IPS-15b (cell line): ENCODE measurements at regions not wholly inside any gene's neighbourhood (a gene's known extent, or its start where the extent isn't known, plus 50 kb on each side); places are given as distances from the start of the nearest gene placed in this dataset.

ENCODE experiments used
- H3K27me3 ChIP-seq: one replicate; pipeline ENCODE4 v1.6.1; 2013; ENCODE audit warnings: low read length; ENCODE audit not compliant: control insufficient read depth, insufficient read depth
- H3K36me3 ChIP-seq: one replicate; pipeline ENCODE4 v1.6.1; 2013; ENCODE audit warnings: low read length; ENCODE audit not compliant: control insufficient read depth, insufficient read depth
- H3K4me1 ChIP-seq: one replicate; pipeline ENCODE4 v1.6.1; 2013; ENCODE audit warnings: mild to moderate bottlenecking, low read length; ENCODE audit not compliant: control insufficient read depth, insufficient read depth
- H3K4me3 ChIP-seq: one replicate; pipeline ENCODE4 v1.5.1; 2013; ENCODE audit warnings: low read depth, low read length
- H3K9ac ChIP-seq: one replicate; pipeline ENCODE4 v1.6.1; 2013; ENCODE audit warnings: low read depth, mild to moderate bottlenecking, low read length
- H3K9me3 ChIP-seq: one replicate; pipeline ENCODE4 v1.6.1; 2013; ENCODE audit warnings: mild to moderate bottlenecking, low read length; ENCODE audit not compliant: control insufficient read depth, insufficient read depth

DNA sequence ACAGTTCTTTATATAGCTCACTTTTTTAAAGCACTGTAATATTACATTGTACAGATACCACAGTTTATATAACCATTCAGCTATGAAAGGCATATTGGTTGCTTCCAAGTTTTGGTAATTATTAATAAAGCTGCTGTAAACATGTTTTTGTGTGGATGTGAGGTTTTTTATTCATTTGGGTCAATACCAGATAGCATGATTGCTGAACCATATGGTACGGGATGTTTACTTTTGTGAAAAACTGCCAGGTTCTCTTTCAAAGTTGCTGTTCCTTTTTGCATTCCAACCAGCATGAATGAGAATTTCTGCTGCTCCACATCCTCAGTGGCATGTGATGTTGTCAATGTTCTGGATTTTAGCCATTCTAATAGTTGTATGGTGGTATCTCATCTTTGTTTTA is 439.6 kb upstream of the NMUR2 start:
- Histone ChIP-seq H3K27me3 (no peaks in the 10 kb centered on the region), H3K9ac (no peak overlapping the region), H3K4me1 (no peaks in the 10 kb centered on the region), H3K36me3 (no peaks in the 10 kb centered on the region), H3K9me3 (no peaks in the 10 kb centered on the region), H3K4me3 (no peak overlapping the region)

DNA sequence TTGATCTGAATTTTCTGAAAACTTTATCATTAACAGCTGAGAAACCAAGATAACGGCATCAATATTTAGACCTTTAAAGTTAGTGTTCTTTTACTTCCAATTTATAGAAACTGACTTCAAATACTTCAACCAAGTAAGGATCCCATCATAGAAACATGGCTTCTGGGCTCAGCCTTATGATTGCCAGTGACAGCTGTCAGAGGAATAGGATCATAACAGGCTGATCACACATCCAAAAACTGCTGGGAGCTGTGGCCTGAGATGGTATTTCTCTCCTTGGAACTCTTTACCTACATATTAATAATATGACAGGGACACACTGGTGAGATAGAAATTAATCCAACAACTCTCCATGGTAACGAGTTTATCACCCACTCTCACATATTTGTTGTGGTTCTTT is 448.3 kb upstream of the NMUR2 start:
- H3K4me1 ChIP-seq, result peaks cover 11% of the 10 kb centered on the region
- H3K36me3 ChIP-seq, result no peaks in the 10 kb centered on the region
- no peak overlapping the region for H3K4me3 ChIP-seq
- no peak overlapping the region for H3K9ac ChIP-seq
- no peaks in the 10 kb centered on the region for H3K9me3 ChIP-seq
- no peaks in the 10 kb centered on the region for H3K27me3 ChIP-seq

DNA sequence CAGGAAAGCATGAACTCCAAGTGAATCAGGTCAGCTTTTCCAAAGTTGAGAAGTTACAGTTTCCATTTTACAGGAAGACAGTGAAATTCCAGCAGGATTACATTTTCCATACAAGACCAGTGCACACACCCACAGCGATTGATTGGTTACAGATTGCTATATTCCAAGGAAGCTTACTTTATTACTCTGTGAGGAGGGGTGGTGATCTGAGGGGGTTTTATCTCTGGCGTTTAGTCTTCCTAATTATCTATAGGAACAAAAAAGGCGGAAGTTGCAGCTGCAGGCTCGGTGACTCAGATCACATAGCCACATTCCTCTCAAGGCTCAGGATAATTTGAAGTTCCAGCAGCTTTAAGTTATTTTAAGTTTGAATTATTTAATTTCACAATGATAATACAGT is 450.4 kb upstream of the NMUR2 start:
- H3K9me3 ChIP-seq, result no peaks in the 10 kb centered on the region
- no peak overlapping the region for H3K4me3 ChIP-seq
- no peaks in the 10 kb centered on the region for H3K36me3 ChIP-seq
- H3K9ac ChIP-seq, result no peak overlapping the region
- peaks cover 11% of the 10 kb centered on the region for H3K4me1 ChIP-seq
- no peaks in the 10 kb centered on the region for H3K27me3 ChIP-seq

DNA sequence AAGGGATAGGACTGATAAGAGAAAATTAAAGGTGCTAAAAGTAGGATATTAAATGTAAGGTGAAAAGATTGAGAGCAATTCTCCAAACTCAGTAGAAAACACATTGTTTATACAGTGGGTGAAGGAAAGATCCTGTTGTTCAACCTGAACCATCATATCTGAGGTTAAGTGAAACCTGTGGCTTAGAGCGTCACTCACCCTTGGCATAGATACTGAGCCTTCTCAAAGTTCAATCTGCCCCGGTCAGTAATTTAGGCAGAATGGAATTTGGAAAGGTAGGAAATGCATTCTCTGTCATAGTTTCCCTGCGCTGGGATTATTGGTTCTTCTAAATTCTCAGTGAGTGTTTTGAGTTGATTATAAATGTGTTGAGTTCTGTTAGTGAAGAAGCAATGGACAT is 456.2 kb upstream of the NMUR2 start:
- Histone ChIP-seq H3K27me3 (no peaks in the 10 kb centered on the region), H3K36me3 (no peaks in the 10 kb centered on the region)

DNA sequence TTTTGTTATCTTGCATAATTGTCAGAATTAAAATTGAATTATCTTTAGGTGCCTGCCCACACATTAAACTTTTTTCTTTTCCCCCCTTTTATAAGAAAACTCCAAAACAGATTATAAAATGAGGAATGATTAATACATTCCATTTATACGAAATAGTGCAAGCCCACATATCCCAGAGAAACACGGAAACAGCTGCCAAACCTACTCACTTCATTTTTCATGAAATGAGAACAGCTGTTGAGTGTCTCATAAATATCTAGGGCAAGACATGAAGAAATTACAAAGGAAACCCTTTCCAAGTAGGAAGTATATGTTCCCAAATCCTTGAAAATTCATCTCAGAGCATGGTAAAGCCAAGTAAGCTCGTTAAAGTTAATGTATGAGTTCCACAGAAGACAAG is 459.4 kb upstream of the NMUR2 start:
- Histone ChIP-seq H3K36me3 (no peaks in the 10 kb centered on the region), H3K4me1 (no peaks in the 10 kb centered on the region), H3K9ac (no peak overlapping the region), H3K9me3 (no peaks in the 10 kb centered on the region), H3K27me3 (no peaks in the 10 kb centered on the region), H3K4me3 (no peak overlapping the region)

More for the DNA sequence above, 456.2 kb upstream of the NMUR2 start:
- Histone ChIP-seq H3K4me1 (no peaks in the 10 kb centered on the region), H3K4me3 (no peak overlapping the region), H3K9ac (no peak overlapping the region), H3K9me3 (no peaks in the 10 kb centered on the region)

DNA sequence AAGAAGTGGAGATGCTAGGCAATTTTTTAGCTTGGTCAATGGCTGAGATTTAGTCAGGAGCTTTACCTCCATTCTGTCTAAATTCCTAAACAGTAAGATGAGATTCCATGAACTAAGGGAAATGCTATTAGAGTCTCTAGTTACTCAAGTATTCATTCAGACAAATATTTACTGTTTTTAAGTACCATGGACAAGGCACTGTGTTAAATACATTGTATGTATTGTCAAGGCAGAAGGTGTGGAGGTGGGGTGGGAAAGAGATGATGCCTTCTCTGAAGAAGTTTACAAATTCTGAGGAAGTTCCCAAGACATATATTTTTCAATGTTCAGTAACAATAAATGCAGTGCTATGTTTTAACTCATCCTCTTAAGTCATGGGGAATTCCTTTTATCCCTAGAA is 459.9 kb upstream of the NMUR2 start:
- H3K9ac ChIP-seq, result no peak overlapping the region
- H3K9me3 ChIP-seq, result no peaks in the 10 kb centered on the region
- no peaks in the 10 kb centered on the region for H3K36me3 ChIP-seq
- H3K4me1 ChIP-seq, result no peaks in the 10 kb centered on the region
- no peaks in the 10 kb centered on the region for H3K27me3 ChIP-seq
- H3K4me3 ChIP-seq, result no peak overlapping the region

DNA sequence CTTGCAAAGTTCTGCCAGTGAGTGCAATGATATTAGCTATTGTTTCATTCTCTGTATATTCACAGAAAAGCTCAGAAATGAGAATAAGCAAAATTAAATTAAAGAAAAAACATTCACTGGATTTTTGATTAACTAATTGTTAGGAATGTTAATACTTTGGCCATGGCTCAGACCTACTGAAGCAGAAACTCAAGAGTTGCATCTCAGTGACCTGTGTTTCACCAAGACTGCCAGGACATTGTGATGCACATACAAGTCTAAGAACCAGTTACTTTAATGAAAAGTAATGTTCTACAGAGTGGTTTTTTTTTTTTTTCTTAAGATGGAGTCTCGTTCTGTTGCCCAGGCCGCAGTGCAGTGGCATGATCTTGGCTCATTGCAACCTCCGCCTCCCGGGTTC is 464.9 kb upstream of the NMUR2 start:
- Histone ChIP-seq H3K27me3 (no peaks in the 10 kb centered on the region), H3K4me3 (no peak overlapping the region), H3K9ac (no peak overlapping the region), H3K4me1 (no peaks in the 10 kb centered on the region), H3K9me3 (no peaks in the 10 kb centered on the region), H3K36me3 (no peaks in the 10 kb centered on the region)

DNA sequence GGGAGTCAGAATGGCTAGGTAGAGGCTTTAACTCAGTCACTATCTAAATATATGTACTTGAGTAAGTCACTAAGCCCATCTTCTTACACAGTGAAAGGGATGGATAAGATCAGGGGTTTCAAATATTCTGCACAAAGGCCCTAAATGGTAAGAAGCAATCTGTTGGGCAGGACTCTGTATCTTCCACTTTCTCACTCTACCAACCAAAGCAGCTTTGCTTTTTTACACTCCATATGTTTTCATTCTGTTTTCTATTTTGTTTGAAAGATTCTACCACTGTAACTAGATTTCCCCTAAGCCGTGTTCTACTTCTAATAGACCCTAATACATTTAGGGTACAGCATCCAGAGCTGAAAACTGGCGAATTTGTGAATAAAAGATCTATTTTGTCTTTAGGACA is 477.5 kb upstream of the NMUR2 start:
- Histone ChIP-seq H3K36me3 (no peaks in the 10 kb centered on the region), H3K9ac (no peak overlapping the region), H3K27me3 (no peaks in the 10 kb centered on the region), H3K4me1 (no peaks in the 10 kb centered on the region), H3K4me3 (no peak overlapping the region), H3K9me3 (no peaks in the 10 kb centered on the region)

DNA sequence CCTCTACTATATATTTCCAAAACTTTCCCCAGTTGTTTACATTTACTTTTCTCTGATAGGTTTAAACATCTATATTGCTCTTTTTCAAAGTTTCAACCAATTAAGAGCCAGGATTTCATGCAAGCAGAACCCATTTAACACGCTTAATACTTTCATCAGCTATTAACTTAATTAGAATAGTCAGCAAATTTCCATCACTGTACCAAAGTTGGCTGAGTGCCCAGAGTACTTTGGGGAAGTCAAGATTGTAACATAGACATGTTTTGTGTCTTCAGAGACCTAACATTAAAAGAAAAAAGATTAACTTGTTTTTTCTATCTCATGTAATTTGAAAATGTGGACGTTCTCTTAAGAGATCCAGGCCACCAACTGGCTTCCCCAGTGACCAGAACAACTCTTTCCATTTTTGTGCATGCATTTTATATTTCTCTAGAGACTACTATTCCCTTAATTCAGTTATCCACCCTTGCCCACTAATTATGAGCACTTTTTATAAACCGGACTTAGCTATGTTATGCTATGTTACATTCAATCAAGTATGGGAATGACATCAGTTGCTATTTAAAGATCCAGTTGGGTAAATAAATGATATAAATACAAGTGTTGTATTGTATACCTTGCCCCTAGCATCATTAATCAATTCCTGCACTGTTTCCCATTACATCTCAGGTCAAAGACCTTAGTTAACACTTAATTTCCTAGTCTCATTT is 478.1 kb upstream of the NMUR2 start:
- Histone ChIP-seq H3K4me1 (no peaks in the 10 kb centered on the region), H3K9ac (no peak overlapping the region), H3K9me3 (no peaks in the 10 kb centered on the region), H3K36me3 (no peaks in the 10 kb centered on the region), H3K27me3 (no peaks in the 10 kb centered on the region), H3K4me3 (no peak overlapping the region)

DNA sequence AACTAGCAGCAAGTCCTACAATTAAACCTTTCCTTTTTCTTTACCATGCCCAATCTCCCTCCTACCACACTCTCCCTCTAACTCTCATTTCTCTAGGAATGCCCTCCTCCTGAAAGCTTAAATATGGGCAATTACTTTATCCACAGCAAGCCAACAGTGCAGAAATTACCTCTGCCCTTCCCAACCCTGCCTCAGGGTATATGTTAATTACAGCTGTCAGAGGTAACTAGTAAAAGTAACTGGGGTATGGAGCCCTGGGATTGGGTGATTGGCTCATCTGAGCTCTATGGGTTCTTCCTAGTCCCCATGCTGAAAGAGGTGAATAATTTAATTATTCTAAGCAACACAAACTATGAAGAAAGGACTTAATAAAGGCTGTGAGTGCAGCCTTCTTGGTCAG is 478.9 kb upstream of the NMUR2 start:
- Histone ChIP-seq H3K9ac (no peak overlapping the region), H3K27me3 (no peaks in the 10 kb centered on the region), H3K9me3 (no peaks in the 10 kb centered on the region), H3K36me3 (no peaks in the 10 kb centered on the region), H3K4me1 (no peaks in the 10 kb centered on the region), H3K4me3 (no peak overlapping the region)

DNA sequence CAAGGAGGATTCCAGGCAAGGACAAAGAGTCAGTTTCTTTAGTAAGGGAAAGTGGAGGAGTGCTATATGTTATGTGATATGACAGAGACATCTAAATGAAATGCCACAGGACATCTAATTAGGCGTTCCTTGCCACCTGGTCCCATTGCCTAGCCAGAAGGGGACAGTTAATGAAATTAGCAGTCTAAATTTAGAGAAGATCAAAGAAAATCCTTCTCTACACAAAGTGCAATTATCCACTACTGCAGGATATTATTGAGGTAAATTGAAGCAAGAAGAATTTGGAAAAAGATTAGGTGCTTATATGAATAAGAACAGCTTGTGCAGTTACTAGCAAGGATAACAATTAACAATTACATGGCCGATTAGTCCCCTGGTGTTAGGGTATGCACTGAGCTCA is 495.3 kb upstream of the NMUR2 start:
- Histone ChIP-seq H3K9ac (no peak overlapping the region), H3K27me3 (no peaks in the 10 kb centered on the region), H3K4me3 (no peak overlapping the region), H3K9me3 (no peaks in the 10 kb centered on the region), H3K4me1 (no peaks in the 10 kb centered on the region), H3K36me3 (no peaks in the 10 kb centered on the region)

DNA sequence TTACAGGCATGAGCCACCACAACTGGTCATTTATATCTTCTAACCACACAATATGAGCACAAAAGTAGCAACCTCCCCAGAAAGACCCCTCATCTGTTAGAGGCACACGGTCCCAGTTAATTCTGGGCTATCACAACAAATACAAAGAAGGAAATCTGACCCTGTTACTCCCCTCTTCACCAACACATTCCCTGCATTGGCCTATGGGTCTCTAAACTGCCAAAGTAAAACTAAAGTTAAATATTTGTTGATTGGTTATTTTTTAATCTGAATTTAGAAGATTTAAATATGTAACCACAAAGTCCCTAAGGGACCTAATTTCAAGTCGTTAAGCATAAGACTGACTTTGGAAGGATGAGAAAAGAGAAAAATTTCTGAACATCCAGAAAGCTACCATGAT is 496.7 kb upstream of the NMUR2 start:
- Histone ChIP-seq H3K4me3 (no peak overlapping the region), H3K9ac (no peak overlapping the region), H3K9me3 (no peaks in the 10 kb centered on the region), H3K27me3 (no peaks in the 10 kb centered on the region), H3K4me1 (no peaks in the 10 kb centered on the region), H3K36me3 (no peaks in the 10 kb centered on the region)
